ENCODE measurements at regions not wholly inside any gene's neighbourhood (a gene's known extent, or its start where the extent isn't known, plus 50 kb on each side); places are given as distances from the start of the nearest gene placed in this dataset.

DNA sequence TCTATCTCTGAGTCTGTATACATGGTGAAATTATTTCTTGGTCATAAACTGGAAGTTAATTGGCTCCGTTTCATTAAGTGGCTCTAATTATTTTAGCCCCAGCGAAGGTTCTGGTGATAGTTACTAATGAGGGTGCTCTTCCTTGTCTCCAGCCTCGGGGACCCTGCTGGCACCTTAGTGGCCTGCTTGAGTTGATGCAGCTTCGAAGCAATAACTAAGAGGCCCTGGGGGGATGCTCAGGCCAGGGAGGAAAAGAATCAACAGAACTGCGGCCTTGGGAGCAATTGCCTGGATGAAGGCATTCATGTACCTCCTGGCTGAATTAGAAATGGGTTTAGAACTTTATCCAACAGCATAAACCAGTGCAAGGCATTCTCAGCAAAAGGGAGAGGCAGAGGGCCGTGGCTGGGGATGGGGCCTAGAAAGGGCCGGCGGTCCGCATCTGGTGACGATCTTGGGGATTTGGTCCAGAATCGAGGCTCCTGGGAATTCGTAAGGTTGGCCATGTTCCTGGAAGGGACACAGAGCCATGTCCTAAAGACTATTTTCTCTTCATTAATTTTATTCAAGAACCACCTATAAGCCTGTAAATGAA is 100.0 kb upstream of the AJAP1 start:
- no peak for DNase-seq

DNA sequence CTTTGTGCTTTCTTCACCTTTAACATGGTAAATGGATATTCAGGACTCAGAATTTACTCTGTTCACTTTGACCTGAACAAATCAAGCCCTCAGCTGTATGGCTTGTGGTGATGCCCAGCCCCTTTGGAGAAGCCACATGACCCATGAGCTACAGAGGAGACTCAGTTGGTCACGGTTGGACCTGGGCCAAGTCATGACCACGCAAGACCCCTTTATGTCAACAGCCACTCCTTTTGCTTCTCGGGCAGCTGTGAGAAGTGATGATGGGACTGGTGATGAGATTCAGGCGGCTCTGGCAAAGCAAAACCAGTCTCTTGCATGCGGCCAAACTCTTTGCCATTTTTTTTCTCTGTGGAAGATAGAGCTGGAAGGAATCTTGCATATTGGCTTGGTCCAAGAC is 96.5 kb upstream of the AJAP1 start:
- DNase-seq, result no peak

DNA sequence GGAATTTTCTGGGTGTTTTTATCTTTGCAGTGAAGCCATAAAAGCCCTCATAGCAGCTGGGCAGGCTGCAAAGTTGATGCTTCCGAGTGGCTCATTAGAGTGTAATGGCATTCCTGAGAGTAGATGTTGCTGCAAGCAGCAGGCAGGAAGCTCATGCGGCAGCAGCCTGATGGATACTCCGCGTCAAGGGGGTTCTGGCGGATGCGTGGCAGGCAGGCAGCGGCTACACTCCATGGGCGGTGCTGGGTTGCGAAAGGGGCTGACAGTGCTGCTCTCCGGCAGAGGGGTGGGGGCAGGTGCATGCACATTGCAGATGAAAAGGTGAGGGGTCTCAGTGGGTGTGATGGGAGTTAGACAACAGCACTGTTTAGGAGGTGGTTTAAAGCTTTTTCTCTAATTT is 93.2 kb upstream of the AJAP1 start:
- no peak for DNase-seq

DNA sequence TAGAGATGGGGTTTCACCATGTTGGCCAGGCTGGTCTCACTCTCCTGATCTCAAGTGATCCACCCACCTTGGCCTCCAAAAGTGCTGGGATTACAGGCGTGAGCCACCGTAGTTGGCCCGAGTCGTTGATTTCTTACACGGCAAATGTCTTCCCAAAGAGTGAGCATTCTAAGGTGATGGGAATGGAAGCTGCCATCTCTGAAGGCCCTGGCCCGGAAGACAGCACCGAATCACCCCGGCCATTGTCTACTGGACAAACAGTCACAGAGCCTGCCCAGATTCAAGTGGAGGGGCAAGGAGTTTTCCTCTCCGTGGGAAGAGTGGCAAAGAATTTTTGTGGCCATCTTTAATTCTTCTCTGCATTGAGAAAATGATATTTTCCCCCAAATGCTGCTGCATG is 92.1 kb upstream of the AJAP1 start:
- DNase-seq, result no peak

DNA sequence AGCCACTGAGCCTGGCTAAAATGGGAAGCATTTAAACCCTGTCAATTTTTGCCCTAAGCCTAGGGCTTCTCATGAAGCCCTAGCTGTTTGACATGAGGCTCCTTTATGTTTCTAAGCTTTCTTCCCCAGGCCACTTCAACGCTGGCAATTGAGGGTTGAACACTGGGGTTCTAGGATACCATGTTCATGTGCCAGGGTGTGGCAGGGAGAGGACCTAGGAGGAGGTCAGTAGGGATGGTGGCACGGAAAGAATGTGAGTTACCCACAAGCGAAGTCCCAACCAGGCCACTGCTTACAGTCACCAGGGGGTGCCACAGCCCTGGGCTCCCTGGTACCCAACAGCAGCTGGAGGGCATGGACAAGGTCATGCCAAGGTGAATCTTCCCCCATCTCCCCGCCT is 90.8 kb upstream of the AJAP1 start:
- DNase-seq, result no peak

DNA sequence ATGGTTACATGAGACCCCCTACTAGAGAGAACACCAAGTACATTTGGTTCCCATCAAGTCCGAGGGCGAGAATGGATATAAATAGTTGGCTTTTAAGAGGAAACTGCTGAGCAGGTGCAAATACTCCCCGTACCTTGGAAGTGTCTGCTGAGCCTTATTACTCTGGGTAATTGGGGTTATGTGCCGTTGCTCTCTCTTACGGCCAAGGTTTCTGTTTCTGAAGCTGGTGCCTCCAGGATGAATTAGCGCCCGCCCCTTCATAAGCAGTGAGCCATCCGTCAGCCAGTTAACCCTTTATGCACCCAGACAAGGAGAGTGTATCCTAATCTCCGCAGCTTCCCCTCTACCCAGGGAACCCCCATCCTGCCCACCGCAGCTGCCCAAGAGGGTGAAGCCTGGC is 90.4 kb upstream of the AJAP1 start:
- DNase-seq, result no peak

DNA sequence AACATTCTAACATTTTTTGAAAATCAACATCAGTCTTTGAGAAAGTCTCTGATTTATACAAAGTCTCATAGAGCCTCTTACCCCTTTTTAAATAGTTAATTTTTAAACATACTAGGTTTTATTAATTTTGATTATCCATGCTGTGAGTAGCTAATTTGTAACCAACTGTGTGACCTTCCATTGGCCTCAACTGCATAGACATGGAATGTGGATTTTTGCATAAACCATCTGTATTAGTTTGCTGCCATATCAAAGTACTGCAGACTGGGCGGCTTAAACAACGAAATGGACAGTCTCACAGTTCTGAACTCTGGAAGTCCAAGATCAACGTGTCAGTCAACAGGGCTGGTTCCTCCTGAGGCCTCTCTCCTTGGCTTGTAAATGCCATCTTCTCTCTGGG is 89.2 kb upstream of the AJAP1 start:
- DNase-seq, result no peak

DNA sequence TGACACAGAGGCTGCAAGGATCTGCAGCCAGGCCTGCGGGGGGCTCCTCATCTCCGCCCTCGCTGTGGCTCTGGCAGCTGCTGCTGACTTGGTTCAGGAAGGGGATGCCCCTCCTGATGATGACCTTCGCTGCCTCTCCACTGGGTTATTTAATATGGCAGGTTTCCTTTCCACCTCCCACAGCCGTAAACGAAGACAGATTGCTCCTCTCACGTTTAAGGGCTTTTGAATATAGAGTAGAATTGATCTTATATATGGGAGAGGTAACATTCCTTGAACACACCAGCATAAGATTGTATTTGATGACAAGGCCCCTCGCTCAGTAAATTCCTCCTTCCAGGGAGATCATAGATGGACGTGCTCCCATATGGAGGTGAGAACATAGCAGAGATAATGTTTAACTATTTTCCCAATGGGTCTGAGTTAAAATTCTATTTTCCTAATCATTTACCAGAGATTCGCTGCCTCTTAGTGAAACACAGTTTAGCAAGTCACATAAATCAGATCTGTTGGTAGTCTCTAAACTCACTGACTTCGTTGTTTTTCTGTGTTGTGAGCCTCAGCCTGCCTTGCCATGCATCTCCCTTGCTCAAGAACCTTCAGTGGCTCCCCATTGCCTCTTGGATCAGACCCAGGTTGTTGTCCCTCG is 88.5 kb upstream of the AJAP1 start:
- DNase-seq, result no peak

DNA sequence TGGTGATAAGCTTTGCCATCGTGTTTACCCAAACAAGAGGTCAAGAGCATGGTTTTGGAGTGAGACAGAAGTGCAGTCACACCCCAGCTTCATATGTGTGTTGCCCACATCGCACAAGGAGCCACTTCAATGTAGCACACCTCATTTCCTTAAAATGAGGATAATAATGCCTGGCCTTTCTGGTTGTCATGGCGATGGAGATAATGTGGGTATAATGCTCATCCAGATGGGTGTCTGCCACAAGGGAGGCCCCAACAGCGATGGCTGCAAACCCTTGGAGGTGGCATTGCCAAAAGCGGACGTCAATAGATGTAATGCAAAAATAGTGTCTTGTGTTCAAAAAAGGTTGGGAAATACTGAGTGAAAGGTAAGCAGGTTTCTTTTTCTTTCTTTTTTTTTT is 83.1 kb upstream of the AJAP1 start:
- no peak for DNase-seq

DNA sequence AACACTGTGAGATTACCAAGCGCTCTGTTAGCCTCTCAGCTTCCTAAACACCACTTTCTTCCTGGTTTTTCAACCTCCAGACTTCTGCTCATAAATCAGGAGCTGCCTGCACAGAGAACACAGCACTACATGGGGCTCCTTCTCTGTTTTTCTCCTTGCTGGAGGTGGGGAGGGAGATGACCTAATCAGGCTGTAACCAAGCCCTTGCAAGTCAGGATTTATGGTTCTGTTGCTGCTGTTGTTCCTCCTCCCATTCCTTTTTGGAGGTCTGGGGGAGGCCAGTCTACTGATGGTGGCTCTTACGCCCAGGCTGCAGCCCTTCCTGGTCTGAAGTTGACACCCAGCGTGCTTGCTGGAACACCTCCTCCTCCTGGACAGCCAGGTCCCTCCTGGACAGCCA is 80.9 kb upstream of the AJAP1 start:
- DNase-seq, result no peak

DNA sequence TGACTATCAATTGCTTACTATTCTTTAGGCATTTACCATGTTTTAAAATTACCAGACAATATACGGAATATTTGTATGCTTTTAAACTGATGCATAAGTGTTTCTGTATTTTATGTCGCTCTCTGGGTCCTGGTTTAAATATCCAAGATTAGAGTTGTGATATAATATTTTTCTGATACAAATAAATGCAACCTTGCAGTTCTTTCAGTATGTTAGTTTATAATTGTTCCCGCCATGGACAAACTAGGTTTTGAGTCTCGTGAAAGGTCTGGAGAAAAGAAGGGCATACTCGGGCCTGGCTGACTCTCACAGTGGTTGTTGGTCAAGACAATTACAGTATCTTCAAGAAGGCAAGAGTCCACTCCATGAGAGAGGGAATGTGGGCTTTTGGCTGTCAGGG is 72.6 kb upstream of the AJAP1 start:
- no peak for DNase-seq

DNA sequence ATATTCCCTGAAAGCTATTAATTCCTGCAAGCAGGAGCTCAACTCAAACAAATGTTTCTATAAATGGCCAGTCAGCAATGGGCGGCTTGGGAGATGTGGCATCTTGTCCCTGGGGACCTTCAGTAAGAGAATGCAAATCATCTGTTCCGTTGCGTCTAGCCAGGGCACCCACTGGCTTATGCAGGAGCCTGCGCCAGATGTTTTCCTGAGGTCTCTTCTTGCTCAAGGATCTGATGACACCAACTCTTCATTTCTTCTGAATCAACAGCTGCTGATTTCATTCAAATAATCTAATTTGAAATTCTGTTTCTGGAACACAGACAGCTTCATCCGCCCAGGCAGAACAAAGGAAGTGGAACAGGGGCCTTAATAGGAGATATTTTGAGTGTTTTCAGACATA is 70.0 kb upstream of the AJAP1 start:
- DNase-seq, result no peak

DNA sequence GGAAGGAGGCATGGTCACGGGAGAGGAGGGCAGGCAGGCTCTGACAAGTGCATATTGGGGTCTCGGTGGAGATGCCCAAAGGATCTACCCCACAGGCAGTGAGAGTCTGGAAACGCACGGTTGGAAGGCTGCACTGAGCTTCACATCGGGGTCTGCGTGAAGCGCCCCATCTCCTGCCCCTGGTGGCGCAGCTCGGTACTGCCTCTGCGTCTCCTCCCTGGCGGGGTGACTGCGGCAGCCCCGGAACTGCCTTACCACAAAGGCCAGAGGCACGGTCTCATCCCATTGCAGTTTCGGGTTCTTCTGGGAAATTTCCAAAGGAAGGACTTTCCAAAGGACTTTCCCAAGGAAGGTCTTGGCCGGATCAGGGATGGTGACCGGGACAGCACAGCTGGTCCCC is 69.2 kb upstream of the AJAP1 start:
- peak in 1 of 2 experiments; percentile 45 for DNase-seq

DNA sequence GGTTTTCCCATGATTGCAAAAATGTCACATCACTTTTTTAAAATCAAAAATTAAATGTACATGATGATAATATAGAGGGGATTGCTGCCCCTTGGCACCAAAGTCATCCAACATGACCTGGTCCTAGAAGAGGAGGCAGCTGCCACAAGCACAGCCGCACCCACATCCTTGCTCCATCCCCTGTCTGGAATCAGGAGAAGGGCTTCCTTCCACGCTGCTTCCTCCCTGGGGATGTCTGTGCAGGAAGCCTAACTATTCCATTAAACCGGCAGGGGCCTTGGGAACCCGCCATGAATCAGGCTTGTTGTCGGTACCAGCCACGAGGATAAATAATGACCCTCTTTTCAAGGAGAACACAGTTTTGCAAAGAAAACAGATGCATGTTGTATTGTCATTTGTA is 68.7 kb upstream of the AJAP1 start:
- no peak for DNase-seq

DNA sequence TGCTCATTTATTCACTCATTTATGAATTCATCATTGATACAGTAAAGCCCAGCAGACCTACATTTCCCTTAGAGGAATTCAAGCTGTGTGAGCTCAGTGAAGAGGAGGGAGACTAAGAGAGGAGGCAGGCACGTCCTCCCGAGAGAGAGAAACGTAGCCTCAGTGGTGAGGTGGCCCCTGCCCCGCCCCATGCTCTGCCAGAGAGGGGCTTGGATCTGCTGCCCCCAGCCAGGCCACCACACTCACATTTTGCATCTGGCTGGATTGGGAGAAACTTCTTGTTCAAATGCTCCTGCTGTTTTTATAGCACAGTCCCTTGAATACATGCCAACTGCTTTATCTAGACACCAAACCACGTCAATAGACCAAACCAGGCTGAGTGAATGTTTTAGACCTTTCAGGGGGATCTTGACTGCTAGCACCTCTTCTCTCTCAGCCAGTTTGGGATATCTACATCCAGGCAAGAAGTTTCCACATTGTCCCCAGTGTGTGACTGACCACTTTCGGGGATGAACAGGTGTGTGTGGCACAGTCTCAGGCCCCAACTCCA is 67.7 kb upstream of the AJAP1 start:
- no peak for DNase-seq

DNA sequence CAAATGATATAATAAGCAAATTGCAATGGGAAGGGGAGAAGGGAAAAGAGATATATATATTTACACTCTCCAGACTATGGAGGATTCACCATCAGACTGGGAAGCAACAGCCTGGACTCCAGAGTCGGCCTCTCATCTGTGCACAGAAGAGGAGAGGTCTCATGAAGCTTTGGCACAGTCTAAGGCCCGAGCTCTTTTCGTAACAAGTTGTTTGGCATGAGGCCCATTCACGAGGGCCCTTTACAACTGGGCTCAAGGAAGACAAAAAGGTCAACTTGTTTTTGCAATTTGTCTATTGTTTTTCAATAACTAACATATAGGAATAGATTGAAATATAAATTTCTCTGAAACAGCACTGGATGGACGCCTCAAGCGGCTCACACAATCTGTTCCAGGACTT is 66.7 kb upstream of the AJAP1 start:
- DNase-seq, result no peak

DNA sequence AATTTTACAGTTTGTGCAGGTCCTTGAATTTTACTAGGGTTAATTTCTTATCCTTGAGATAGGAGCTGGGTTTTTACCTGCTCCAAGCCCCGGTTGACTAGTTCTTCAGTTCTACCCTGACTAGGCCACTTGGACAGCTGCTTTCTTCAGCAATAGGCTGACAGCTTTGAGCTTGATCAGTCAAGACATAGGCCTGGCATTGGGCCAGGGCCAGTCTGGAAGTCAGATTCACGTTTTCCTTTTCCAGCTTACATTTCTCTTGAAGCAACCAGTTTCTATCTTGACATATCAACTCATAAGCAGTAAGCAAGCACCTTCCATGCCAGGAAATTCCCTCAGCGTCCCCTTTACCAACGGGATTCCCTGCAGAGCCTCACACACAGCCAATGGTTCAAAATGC is 63.7 kb upstream of the AJAP1 start:
- DNase-seq, result no peak

DNA sequence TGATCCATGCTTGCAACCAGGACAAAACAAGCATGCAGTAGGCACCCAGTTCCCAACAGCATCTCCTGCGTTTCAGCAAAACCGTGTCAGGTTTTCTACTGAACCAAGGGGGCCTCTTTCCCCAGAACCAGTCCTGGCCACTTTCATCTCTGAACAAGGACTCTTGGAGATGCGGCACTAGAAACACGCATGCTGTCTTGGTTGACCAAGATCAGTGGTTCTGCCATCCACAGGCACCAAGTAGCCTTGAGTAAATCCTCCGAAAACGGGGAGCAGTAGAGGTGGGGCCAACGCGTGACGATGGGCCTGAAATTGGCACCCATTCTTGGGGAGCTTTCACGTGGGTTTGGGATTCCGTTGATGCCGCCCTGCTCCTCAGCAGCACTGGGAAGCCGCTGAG is 62.5 kb upstream of the AJAP1 start:
- no peak for DNase-seq

DNA sequence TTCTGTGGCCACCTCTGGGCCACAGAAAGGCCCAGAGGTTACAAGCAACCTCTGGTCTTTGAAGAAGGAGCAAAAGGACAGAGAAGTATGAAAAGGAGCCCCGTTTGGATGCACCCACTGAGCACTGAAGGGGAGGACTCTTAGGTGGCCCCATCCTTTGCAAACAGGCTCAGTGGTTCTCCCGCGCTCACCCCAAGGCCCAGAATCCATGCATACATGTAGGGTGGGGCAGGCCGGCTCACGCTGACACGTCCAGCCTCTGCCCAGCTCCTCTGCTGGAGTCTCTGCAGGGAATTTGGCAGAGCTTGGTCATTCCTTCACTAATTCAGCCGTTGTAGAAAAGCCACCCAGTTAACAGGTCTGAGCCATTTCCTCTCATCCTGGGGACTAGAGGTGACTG is 61.3 kb upstream of the AJAP1 start:
- no peak for DNase-seq

DNA sequence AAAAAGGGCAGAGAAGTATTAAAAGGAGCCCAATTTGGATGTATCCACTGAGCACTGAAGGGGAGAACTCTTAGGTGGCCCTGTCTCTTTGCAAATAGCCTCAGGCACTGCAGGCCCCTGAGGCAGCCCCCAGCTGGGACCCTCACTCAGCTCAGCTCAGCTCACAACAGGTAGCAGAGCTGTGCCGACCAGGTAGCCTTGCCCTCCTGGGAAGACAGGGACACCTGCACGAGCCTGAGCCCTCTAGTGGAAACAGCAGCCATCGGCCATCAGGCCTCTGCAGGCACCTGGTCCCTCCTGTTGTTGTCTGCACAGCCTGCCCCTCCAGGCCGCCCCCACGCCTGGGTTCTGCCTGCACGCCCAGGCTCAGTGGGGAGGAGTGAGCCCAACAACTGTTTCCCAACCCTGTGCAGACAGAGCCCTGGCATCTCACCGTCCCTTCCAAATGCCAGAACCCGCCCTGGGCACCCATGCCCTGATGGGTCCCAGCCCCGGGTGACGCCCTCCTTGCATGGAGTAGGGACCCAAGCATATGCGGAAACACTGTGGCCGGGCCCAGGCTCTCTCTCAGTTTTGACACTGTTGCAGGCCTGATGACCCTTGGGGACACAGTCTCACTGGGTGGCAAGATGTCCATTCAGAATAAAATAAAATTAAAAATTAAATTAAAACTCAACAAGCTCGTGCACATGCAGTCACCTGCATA is 60.0 kb upstream of the AJAP1 start:
- DNase-seq, result no peak

DNA sequence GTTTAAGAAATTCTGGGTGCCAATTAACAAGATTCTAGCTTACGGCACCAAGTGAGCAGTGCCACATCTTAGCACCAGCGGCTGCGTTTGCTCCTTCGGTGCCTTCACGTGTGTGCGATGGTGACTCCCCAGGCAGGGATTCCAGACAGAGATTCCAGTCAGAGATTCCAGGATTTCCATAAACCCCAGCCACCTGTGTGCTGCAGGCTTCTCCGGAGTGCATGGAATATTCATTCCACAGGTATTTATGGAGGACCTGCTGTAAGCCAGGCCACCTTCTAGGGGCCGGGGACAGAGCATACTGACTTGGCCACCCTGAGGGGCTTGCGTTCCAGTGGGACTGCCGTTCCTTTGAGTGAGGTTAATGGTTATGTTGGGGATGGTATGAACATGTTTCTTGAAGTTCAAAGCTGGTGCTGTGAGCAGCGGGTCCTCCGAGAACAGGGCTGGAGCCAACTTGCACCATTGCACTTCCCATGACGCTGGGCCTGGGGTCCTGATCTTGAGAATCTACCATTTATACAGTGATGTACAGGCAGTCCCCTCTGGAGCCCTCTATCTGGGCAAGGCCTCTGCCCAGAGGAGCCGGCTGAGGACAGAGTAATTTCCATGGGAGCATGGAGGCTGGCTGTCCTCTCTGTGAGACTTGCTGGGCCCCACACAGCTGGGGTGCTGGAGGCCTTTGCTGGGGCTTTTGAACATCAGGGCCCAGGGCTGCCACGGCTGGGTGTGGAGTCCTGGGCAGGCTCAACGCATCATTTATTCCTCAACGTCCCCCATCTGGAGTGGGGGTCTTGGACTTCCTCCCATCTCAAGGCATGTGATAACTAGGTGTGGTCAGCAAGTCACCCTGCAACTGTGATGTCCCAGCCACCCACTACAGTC is 58.8 kb upstream of the AJAP1 start:
- DNase-seq, result no peak

DNA sequence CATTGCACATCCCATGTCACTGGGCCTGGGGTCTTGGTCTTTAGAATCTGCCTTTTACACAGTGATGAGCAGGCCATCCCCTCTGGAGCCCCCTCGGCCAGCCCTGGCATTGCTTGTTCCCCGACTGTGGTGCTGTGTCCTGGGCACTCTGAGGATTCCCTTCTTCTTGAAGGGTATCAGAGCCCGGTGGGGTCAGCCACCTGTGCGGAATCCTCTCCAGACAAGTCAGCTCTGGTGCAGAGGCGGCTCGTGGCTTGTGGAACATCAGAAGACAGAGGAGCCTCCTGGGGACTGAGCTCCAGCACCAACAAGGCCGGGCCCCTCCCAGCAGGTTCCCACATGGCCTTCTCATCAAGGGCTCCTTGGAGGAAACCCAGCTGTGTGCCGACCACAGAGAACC is 57.9 kb upstream of the AJAP1 start:
- no peak for DNase-seq

DNA sequence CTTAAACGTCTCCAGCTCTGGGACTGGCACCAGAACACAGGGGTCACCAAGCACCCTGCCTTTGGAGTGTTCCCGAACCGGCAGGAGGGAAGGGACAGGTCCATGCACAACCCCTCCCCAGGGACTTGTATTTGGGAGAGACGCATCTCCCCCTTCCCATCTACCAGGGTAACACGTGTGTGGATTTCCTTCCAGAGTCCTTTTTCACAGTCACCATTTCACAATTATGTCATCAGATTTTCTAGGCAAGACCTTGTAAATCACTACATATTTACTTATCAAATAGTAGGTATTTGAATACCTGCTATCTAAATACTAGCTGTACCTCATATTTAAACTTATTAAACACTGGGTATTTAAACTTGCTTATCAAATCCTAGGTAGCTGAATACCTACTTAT is 57.4 kb upstream of the AJAP1 start:
- no peak for DNase-seq
